ENCODE measurements at regions not wholly inside any gene's neighbourhood (a gene's known extent, or its start where the extent isn't known, plus 50 kb on each side); places are given as distances from the start of the nearest gene placed in this dataset.
A peak's percentile ranks its signal among the peaks of the same experiment; 100 is the strongest.
"Not testable (repeated sequence)": the region's sequence is repeated elsewhere in the genome, so short reads cannot be mapped to it uniquely, and the experiment has no call there.

DNA sequence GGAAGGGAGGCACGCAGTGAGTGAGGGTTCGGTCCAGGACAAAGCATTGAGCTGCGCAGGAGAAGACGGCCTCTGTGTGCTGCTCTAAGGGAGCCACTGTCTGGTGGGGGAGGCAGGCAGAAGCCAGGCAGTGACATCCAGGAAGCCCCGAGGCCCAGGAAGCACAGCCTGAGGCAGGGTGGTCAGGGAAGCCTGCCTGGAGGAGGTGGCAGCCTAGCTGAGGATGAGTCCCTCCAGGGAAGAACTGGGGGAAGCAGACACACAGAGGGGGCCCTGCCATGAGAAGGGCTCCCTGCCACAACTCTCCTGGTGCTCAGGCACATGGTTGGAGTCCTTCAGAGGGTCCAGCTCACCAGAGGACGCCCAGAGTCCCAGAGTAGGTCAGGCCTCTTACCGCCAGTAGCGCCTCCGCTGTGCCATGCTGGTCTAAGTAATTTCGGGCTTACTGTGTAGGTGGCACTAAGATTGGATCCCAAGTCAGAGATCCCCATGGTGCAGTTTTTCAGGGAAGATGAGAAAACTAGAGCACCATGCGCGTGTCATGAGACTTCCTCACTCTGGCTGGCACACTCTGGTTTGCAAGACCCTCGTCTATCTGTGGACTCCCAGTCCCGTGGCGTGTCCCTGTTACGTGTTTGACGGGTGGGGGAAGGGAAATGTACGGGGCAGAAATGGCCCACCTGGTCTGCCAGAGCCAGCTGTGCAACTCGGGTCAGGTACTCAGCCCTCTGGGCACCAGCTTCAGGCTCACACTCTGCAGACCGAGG is 887.2 kb downstream of the BRD1 start:
- no peak for DNase-seq

DNA sequence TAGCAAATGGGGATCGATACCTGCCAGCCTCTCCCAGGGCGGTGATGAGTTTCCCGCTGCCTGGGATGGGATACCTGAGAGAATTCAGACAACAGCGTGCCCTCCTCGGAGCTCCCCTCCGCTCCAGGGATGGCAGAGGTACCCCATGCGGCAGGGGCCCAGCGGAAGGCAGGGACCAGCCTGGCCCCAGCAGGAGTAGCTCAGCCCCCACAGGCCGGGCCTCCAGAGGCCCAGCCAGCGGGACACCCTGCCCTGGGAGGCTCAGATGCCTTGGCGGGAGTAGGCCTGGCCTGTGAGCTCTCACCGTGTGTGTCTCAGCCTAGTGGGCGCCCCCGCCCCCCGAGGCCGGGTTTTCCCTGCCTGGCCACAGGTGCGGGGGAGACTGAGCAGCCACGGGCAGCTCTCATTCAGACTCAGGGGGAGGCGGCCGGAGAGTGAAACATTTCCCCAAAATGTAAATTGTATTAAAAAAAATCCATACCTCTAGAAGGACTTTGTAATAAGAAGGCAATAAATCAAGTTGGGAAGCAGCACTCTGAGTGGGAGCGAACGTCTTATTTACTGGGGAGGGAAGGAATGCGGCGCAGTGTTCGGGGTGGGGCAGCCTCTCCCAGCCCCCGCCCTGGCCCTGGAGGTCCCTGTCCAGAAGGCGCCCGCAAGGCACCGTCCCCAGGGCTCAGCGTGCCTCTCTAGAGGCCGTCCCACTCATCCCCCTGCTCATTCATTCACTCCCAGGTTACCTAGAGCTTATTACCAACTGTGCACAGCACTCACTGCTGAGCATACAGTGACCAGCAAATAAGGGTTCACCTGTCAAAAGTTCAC is 888.0 kb downstream of the BRD1 start:
- no peak for DNase-seq

DNA sequence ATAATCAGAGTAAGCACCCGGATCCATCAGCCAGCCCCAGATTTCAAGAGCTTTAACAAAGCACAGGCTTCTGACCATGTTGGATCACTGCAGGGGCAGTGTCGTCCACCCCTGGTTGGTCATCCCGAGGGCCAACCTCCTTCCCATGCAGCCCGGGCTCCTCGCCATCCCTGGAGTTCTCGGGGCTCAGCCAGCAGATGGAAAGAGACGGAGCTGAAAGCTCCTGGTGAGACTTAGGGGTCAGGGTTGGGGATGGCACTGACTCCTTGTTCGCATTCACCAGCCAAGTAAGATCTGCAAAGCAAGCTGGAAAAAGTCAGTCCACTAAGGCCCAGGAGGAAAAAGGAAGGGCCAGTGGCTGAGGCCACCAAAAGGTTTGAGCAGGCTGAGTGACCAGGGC is 888.9 kb downstream of the BRD1 start:
- no peak for DNase-seq

- no peak for DNase-seq
These were observed 890.5 kb downstream of the BRD1 start for GRCh38 chr22:48937032-48937639.

- no peak for DNase-seq
These were observed 891.3 kb downstream of the BRD1 start for GRCh38 chr22:48936391-48936790.

- DNase-seq: no peak
These were observed 893.2 kb downstream of the BRD1 start for GRCh38 chr22:48934446-48934845.

DNA sequence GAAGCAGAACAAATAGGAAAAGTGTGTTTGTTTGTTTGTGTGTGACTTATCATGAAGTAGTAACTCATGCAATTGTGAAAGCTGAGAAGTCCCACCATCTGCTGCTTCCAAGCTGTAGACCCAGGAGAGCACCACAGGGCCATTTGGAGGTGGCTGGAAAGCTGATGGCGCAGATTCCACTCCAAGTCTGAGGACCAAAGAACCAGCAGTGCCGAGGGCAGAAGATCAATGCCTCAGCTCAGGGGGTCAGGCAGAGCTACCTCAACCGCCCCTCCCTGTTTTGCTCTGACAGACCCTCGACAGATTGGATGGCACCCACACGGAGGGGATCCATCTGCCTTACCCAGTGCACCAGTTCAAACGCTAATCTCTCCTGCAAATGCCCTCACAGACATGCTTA is 896.2 kb downstream of the BRD1 start:
- no peak for DNase-seq

DNA sequence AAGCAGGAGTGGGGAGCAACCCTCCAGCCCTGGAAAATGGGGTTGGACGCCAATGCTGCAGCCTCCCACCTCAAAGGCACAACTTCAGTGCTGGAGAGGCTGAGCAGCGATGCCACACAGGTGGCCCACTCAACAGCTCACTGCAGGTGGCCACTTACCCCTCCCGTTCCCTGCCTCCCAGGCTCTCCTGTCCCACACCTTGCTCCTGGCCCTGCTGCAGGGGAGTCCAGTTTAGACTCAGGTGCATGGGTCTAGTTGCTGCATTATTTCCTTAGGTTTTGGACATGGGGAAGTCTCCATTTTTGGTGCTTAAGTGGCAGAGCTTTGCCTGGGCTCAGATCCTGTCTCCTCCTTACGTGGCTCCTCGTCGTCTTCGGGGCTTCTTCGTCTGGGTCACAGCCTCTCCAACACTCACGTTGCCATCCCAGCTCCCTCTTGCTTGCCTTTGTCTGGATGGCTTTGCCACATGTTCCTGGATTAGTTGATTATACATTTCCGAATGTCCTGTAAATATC is 898.3 kb downstream of the BRD1 start:
- no peak for DNase-seq

GRCh38 chr22:48927591-48927990 is 900.1 kb downstream of the BRD1 start:
- no peak for DNase-seq

DNA sequence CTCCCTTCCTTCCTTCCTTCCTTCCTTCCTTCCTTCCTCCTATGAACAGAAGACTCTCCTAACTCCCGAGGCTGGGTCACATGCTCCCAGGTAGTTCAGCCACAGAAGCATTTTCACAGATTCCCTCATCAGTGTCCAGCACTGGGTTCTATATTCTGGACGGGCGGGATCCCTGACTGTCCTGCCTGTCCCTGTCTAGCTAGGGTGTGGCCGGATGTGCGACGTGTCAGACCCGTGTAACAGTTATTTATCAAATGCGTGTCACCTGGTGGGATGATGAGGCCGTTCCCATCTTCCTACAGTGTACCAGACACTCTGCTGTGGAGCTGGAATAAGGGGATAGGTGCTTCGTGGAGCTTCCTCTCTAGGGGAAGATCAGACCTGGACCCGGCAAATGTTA is 901.0 kb downstream of the BRD1 start:
- DNase-seq: no peak

DNA sequence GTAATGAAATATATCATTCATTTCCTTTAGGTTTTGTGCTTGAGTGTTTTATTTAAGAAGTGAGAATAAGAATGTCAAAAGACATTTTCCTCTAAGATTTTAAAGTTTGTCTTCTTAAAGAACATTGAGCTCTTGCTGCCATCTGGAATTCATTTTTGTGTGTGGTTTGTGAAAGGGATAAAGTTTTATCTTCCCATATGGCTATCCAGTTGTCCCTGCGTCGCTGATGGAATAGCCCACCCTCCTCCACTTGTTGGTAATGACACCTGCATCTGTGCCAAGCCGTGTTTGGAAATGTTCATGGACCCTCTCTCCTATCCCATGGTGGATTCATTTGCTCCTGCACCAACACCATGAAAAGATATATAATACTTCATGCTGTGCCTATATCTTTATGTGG is 901.5 kb downstream of the BRD1 start:
- DNase-seq: no peak

- DNase-seq: no peak
These were observed 902.2 kb downstream of the BRD1 start for GRCh38 chr22:48925450-48925849.

DNA sequence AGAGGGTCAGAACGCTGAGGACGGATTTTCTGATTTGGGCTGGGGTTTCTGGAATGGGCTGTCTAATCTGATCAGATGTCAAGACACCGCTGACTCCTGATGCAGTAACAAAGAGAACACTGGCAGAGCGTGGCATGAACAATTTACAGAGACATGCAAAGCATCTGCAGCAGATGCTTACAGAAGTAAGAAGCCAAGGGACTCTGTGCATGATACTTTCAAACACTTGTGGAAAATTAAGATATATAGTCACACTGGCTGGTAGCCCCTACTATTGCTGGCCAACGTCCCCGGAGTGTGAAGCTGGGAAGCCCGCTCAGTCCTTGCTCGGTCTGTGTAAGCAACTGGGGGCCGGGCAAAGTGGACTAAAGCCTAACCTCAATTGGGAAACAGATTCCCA is 903.7 kb downstream of the BRD1 start:
- no peak for DNase-seq

- DNase-seq: no peak
These were observed 904.4 kb downstream of the BRD1 start for GRCh38 chr22:48923165-48923865.

GRCh38 chr22:48921411-48921903 is 906.2 kb downstream of the BRD1 start:
- DNase-seq: no peak

DNA sequence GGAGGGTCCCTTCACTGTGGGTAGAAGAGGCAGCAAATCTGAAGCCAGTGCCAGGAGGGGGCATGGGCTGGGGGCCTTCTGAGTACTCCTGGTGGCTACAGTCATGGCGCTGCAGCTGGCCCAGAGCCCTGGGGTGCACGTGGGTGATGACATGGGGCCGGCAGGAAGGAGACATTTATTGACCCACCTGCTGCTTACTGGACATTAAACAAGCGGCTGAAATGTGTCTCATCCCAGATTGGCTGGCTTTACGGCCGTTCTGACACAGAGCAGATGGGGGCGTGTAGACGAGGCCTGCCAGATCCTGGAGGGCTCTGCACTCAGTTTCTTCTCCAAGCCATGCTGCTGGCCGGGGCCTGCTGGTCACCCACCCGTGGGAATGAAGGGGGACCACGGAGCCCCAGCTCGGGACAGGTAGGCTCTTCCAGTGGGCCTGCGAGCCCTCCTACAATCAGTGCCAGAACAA is 906.9 kb downstream of the BRD1 start:
- no peak for DNase-seq

GRCh38 chr22:48919851-48920589 is 907.7 kb downstream of the BRD1 start:
- DNase-seq: no peak

- DNase-seq: no peak
These were observed 908.5 kb downstream of the BRD1 start for GRCh38 chr22:48919187-48919590.

DNA sequence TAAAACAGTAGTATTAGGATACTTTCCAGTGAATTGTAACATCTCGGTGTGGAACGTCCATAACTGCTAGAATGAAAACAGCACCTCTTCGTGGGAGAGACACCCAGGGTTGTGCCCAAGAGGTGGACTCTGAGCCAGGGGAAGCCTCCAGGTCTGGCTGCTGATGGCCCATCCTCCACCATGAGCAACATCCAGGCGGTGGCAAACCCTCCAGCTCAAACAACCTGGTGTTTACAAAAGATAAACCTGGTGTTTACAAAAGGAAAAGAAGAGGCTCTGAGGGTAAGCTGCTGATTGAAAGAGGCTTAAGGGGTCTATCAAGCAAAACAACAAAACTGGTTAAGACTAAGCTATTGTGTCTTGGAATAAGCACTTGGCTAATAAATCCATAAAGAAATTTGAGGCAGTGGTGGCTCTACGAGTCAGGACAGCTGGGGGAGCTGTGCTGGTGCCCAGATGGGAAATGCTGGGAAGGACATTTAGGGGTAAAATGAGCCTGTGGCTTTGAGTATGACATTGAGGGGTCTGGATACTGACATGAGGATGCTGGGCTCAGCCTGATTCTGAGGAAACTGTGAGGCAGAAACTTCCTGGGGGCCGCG is 909.0 kb downstream of the BRD1 start:
- DNase-seq: peak in 1 of 2 experiments; percentile 26

GRCh38 chr22:48912356-48913066 is 915.2 kb downstream of the BRD1 start:
- not testable (repeated sequence) for DNase-seq

- not testable (repeated sequence) for DNase-seq
These were observed 916.0 kb downstream of the BRD1 start for GRCh38 chr22:48911647-48912046.

All from NCI-H187 (cell line).